Tibial artery (tissue), 4 donors: ENCODE measurements at regions not wholly inside any gene's neighbourhood (a gene's known extent, or its start where the extent isn't known, plus 50 kb on each side); places are given as distances from the start of the nearest gene placed in this dataset.

ENCODE experiments used
- DNase-seq, 2 donors: peaks; one replicate each; pipeline ENCODE4 v3.0.0-alpha.2; 2019
- H3K27ac ChIP-seq, 2 donors: fragments of 200-600 bp; sonication (generic) in 1 of 2; 1 replicate in 1 of 2; 2 replicates in 1 of 2; pipeline ENCODE4 v1.5.1; 2018 to 2019; ENCODE audit warnings: mild to moderate bottlenecking in 1 of 2
- H3K27me3 ChIP-seq, 2 donors: fragments of 200-600 bp; sonication (generic) in 1 of 2; one replicate each; pipeline versions ENCODE4 v1.5.1 to v1.6.0; 2016 to 2019
- H3K36me3 ChIP-seq, 3 donors: fragments of 200-600 bp; sonication (generic) in 2 of 3; one replicate each; pipeline ENCODE4 v1.5.1; 2016 to 2019; ENCODE audit warnings: mild to moderate bottlenecking in 2 of 3
- H3K4me1 ChIP-seq, 4 donors: fragments of 200-600 bp; sonication (generic) in 2 of 4; 1 replicate in 3 of 4; 2 replicates in 1 of 4; pipeline ENCODE4 v1.5.1; 2016 to 2019
- H3K4me3 ChIP-seq, 2 donors: fragments of 200-600 bp; sonication (generic) in 1 of 2; 1 replicate in 1 of 2; 2 replicates in 1 of 2; pipeline ENCODE4 v1.5.1; 2018 to 2019; ENCODE audit warnings: mild to moderate bottlenecking in 2 of 2
- H3K9me3 ChIP-seq, 3 donors: fragments of 200-600 bp; sonication (generic) in 1 of 3; one replicate each; pipeline ENCODE4 v1.5.1; 2016 to 2019
- intact Hi-C: fragments of 100-400 bp; cut with DNase I; formaldehyde crosslinking; loops from one replicate; pipeline ENCODE4 v1.15.0; 2023; ENCODE audit warnings: low total_unique reads
- TF ChIP-seq, protein P1 (sequence below), 2 experiments: fragments of 200-600 bp in 1 of 2; fragments of 450-650 bp in 1 of 2; IDR thresholded peaks; one replicate each; pipeline ENCODE4 v1.5.1; 2017 to 2019; ENCODE audit warnings: antibody characterized with exemption in 2 of 2, mild to moderate bottlenecking in 1 of 2, moderate library complexity in 1 of 2

DNA sequence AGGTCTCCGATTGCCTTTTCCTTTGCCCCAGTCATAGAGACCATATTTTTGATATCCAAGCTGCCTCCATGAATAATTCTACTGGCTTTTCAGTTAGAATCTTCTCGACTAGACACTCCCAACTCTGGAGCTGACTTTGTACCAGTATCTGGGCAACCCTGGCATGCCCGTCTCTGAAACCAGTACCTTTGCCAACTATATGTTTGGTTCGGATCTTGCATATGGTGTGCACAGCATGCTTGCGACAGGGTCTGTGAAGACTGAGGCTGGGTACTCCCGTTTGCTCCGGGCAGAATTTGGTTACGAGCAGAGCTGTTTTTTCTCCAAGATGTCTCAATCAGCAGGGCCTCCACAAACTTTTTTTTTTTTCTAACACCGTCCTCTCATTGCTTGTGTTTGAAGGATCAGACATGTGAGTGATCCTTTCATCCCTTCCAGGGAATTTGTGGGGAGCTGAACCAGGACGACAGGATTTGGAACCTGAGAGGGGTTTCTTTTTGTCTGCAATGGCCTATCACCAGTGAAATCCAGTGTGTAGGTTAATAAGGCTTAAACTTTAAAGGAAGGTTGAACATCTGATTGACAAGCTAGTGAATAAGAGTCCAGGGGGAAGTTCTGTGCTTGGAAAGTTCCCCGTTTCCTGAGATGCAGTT, 322.3 kb downstream of the MYCN start:
- DNase-seq = no peak
- Histone ChIP-seq H3K9me3 (no peaks in the 10 kb centered on the region), H3K4me1 (no peaks in the 10 kb centered on the region), H3K27me3 (no peaks in the 10 kb centered on the region), H3K36me3 (no peaks in the 10 kb centered on the region), H3K4me3 (no peak overlapping the region), H3K27ac (no peak overlapping the region)
- intact Hi-C loops = no loop called here
- TF ChIP-seq, protein P1, sequence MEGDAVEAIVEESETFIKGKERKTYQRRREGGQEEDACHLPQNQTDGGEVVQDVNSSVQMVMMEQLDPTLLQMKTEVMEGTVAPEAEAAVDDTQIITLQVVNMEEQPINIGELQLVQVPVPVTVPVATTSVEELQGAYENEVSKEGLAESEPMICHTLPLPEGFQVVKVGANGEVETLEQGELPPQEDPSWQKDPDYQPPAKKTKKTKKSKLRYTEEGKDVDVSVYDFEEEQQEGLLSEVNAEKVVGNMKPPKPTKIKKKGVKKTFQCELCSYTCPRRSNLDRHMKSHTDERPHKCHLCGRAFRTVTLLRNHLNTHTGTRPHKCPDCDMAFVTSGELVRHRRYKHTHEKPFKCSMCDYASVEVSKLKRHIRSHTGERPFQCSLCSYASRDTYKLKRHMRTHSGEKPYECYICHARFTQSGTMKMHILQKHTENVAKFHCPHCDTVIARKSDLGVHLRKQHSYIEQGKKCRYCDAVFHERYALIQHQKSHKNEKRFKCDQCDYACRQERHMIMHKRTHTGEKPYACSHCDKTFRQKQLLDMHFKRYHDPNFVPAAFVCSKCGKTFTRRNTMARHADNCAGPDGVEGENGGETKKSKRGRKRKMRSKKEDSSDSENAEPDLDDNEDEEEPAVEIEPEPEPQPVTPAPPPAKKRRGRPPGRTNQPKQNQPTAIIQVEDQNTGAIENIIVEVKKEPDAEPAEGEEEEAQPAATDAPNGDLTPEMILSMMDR (IDR thresholded peaks at IDR 0.05) = no peak

DNA sequence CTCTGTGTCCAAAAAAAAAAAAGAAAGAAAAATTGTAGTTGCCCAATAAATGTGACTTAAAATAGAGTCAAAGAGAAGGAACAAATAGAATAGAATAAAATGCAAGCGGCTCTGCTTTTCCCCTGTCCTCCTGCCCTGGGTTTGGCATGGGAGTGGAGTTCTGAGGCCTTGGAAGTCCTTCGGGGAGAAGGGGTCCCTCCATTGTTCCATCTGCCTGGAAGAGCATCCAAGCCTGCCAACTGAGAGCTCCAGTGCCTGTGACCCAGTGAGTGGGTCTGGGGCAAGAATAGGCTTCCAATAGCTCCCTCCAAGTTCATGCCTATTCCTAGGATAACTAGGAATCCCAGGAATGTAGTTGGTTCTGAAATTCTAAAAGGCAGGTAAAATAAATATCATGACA, 321.4 kb downstream of the MYCN start:
- H3K4me3 ChIP-seq = no peak overlapping the region
- intact Hi-C loops = no loop called here
- TF ChIP-seq, protein P1 (IDR thresholded peaks at IDR 0.05) = no peak

DNA sequence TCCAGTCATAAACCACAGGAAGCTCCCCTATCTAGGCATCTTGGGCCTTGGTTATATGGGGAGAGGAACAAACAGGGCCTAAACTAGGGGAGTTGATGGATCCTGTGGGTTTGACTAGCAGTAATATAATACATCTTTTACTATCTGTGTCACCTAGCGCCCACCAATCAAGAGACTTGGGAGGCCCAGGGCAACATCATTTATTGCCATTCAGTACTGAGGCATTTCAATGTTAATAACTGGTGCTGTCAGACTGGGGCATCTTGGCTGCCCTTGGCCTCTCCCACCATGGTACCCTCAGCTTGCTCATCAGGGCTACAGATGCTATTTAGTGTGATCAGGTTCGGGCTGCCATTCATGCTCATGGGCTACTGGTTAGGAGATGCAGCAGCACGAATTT, 320.7 kb downstream of the MYCN start:
- Histone ChIP-seq H3K9me3 (no peaks in the 10 kb centered on the region), H3K27ac (no peak overlapping the region), H3K4me1 (no peaks in the 10 kb centered on the region), H3K27me3 (no peaks in the 10 kb centered on the region), H3K4me3 (no peak overlapping the region), H3K36me3 (no peaks in the 10 kb centered on the region)
- intact Hi-C loops = no loop called here
- DNase-seq = no peak
- TF ChIP-seq, protein P1 (IDR thresholded peaks at IDR 0.05) = no peak

More for the DNA sequence above, 321.4 kb downstream of the MYCN start:
- Histone ChIP-seq H3K27ac (no peak overlapping the region), H3K9me3 (no peaks in the 10 kb centered on the region), H3K36me3 (no peaks in the 10 kb centered on the region), H3K27me3 (no peaks in the 10 kb centered on the region), H3K4me1 (no peaks in the 10 kb centered on the region)
- no peak for DNase-seq

DNA sequence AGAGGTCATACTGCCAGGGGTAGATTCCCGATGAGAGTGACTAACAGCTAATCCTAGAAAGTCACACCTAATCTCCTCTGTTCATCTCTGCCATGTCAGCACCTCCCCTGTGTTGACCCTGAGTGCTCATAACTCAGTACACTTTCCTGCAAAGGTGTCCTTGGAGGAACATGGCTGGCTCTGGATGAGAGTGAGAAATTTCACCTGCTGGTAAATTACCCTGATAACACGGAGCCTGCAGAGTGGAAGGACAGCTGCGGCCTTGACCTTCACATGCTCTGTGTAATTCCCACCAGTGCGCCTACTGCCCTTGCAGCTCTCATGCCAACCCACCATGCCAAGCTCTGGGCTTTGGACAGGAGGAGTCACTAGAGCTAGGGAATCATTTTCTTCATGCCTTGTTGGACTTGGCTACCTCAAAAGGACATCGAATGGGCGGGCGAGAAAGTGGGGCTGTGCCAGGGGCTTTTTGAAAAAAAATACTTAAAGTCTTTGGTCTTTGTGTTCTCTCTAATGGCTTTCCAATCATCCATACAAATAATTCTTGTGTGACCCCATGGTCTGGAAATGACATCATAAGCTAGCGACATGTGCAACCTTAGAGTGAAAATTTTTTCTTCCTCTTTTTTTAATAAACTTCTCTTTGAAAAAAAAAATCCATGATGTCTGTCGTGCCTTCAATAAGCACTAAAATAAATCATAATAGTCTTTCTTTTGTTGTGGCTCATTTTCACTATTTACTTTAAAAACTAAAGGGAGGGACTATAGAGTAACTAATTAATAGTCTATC, 319.9 kb downstream of the MYCN start:
- TF ChIP-seq, protein P1 (IDR thresholded peaks at IDR 0.05) = no peak
- no peak for DNase-seq
- Histone ChIP-seq H3K27ac (no peak overlapping the region), H3K27me3 (no peaks in the 10 kb centered on the region), H3K4me1 (no peaks in the 10 kb centered on the region), H3K9me3 (no peaks in the 10 kb centered on the region), H3K4me3 (no peak overlapping the region), H3K36me3 (no peaks in the 10 kb centered on the region)
- intact Hi-C loops = no loop called here

DNA sequence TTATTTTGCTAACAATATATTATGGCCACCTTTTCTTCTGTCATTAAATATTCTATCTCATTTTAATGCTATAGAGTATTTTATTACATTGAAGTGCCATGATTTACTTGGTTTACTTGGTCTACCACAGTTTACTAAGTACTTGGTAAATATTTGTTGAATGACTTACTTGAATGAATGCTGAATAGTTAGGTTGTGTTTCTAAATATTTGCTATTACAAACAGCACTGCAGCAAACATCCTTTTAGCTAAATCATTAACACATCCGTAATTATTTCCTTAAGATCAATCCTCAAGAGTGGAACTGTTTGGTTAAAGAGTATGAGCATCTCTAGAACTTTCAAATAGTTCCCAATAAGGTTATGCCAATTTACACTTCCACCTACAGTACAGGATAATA, 318.7 kb downstream of the MYCN start:
- TF ChIP-seq, protein P1 (IDR thresholded peaks at IDR 0.05) = no peak
- H3K9me3 ChIP-seq = no peaks in the 10 kb centered on the region
- H3K4me1 ChIP-seq = no peaks in the 10 kb centered on the region
- no peak for DNase-seq
- H3K27me3 ChIP-seq = peaks cover 0 to 4% of the 10 kb centered on the region in 2 donors
- no peak overlapping the region for H3K27ac ChIP-seq
- intact Hi-C loops = no loop called here
- H3K4me3 ChIP-seq = no peak overlapping the region
- H3K36me3 ChIP-seq = no peaks in the 10 kb centered on the region
